Lung microvascular endothelial cell (primary cell): ENCODE measurements at regions not wholly inside any gene's neighbourhood (a gene's known extent, or its start where the extent isn't known, plus 50 kb on each side); places are given as distances from the start of the nearest gene placed in this dataset.
"Not testable (repeated sequence)": the region's sequence is repeated elsewhere in the genome, so short reads cannot be mapped to it uniquely, and the experiment has no call there.

Experiments
- DNase-seq, 2 donors: peaks; one replicate each; pipeline versions ENCODE4 v3.0.0 to v3.0.0-alpha.2; 2010; ENCODE audit warnings: low read depth in 2 of 2

GRCh38 chr5:130596647-130597046 is 568.4 kb downstream of the HINT1 start:
- DNase-seq, result not testable (repeated sequence)

- DNase-seq, result no peak
Observed at GRCh38 chr5:130580264-130580663, 584.8 kb downstream of the HINT1 start.

GRCh38 chr5:130578354-130578753 is 586.7 kb downstream of the HINT1 start:
- no peak for DNase-seq

DNA sequence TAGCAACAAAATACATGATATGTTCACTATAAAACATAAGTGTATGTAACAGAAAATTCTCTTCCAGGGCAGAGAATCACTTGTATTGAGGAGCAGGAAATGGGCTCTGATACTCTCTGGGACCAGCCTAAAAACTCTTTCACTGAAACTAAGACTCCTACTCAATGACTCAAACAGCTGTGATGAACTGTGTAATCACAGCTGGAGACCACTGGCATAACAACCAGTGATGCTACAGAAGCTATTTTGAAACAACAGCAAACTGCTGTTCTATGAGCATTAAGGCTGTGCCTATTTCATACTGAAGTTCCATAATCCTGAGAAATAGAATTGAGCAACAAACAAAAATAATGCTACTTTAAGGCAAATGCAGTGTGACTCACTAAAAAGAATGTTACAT is 594.0 kb downstream of the HINT1 start:
- DNase-seq, result no peak

- DNase-seq, result no peak
Observed at GRCh38 chr5:130568791-130569190, 596.3 kb downstream of the HINT1 start.

DNA sequence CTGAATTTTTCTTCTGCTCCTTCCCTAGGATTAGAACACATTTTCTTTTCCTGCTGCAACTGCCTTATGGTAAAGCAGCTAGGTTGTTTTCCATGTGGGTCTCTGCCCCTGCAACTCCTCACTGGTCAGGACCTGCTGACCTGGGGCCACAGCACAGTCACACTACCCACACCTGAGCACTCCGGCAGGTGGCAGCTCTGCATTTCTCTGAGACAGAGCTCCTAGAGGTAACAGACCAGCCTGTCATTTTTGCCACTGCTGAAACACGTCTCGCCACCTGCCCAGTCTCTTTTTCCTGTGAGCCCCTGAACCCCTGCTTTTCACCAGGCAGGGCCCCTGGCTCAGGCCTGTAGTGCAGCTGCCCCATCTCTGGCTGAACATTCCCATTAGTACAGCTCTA is 609.6 kb downstream of the HINT1 start:
- DNase-seq, result no peak

GRCh38 chr5:130550562-130550928 is 614.5 kb downstream of the HINT1 start:
- DNase-seq, result peak in 1 of 2 donors; percentile 58

- peak; percentile 32 to 86 for DNase-seq
Observed at GRCh38 chr5:130549884-130550561, 615.0 kb downstream of the HINT1 start.

- DNase-seq, result no peak
Observed at GRCh38 chr5:130546211-130546610, 618.8 kb downstream of the HINT1 start.

GRCh38 chr5:130545291-130545690 is 619.8 kb downstream of the HINT1 start:
- no peak for DNase-seq

DNA sequence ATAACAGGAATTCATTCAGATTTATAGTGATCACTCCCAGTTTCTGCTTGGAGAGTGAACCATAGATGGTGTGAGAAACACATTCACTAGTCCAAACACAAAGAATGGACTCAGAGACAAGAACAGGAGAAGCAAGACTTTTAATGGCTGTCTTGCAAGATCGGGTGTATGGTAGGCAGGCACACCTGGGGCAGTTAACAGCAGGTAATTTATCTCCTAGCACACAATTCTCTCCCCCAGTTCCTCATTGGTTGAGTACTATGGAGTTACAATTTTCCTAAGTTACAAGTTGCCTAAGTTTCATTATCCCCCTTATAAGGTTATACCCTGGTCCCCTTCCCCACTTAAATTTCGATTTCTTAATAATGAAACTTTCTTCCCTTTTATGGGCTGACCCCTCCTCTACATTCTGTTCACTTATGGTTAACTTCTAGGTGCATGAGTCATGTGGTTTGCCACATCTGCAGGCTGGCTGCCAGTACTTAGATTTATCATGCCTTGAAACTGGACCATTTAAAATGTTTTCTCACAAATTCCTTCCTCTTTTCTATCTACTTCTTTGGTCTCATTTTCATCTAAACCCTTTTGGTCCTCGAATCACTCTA is 623.3 kb downstream of the HINT1 start:
- DNase-seq, result peak in 1 of 2 donors; percentile 20

- DNase-seq, result no peak
Observed at GRCh38 chr5:130536691-130537090, 628.4 kb downstream of the HINT1 start.

DNA sequence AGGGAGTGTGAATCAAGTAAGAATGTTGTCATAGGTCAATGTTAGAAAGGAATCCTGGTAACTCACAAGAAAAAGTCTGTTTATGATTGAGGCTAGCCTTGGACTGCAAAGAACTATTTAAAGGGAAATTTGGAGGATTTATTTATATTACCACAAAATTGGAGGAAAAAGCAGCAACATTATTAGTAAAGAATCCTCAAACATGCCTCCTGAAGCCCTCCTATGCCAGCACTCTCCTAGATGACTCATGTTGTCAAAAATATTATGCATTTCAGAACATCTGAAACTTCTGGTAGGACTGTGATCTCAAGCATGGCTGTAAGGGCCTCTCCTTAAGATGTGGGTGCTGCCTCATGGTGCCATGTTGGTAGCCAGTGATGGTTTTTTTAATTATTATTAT is 628.5 kb downstream of the CHSY3 start:
- no peak for DNase-seq

- DNase-seq, result no peak
Observed at GRCh38 chr5:130529511-130530485, 625.5 kb downstream of the CHSY3 start.

DNA sequence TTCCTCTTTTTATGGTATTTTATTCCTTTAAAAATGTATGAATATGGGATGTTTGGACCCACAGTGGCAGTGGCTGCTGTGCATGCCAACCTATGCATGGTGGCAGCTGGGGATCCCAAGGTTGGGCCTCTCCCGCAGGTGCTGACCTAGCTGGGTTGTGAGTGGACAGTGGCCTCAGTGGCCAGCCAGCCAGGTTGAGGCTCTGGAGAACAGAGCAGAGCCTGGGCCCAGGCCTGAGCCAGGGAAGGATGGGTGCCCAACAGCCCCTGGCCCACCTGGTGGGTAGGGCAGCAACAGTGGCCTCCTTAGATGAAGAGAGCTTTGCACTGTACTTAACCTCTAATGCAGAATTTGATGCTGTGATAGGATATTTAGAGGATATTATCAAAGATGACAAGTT is 624.8 kb downstream of the CHSY3 start:
- no peak for DNase-seq

- DNase-seq, result peak in 1 of 2 donors; percentile 23
Observed at GRCh38 chr5:130528474-130528873, 624.2 kb downstream of the CHSY3 start.

DNA sequence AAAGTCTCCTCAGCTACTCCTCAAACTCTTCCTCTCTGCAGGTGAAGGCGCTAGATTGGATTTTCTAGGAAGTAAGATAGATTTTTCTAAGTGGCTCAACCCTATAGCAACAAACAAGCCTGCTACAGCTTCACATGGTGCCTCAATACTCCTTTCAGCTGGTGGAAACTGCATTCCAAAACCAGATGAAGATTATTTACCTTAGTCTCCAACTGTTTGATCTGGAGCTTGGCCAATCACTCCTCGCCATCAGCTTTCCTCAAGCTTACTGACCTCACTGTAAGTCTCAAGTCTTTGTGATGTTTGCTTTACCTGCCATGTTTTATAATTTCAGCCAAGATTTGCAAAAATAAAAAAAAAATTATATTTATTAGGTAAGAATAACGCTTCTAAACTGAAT is 622.4 kb downstream of the CHSY3 start:
- DNase-seq, result no peak

DNA sequence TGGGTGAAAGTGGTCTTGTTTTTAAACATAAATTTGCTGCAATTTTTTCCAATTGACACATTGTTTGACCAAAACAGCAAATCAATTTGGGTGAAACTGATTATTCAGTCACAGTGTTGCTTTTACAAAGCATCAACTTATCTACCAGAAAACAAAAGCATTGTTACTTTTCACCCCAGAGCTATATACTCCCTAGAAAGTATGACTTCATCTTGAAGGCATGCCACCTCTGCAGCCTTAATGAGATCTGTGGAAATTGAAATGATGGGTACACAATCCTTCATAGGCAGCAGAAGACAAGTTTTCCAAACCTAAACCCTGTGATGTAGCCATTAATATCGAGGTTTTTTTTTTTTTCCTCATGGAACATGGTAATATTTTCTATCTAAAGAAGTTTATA is 615.9 kb downstream of the CHSY3 start:
- DNase-seq, result peak in 1 of 2 donors; percentile 5

DNA sequence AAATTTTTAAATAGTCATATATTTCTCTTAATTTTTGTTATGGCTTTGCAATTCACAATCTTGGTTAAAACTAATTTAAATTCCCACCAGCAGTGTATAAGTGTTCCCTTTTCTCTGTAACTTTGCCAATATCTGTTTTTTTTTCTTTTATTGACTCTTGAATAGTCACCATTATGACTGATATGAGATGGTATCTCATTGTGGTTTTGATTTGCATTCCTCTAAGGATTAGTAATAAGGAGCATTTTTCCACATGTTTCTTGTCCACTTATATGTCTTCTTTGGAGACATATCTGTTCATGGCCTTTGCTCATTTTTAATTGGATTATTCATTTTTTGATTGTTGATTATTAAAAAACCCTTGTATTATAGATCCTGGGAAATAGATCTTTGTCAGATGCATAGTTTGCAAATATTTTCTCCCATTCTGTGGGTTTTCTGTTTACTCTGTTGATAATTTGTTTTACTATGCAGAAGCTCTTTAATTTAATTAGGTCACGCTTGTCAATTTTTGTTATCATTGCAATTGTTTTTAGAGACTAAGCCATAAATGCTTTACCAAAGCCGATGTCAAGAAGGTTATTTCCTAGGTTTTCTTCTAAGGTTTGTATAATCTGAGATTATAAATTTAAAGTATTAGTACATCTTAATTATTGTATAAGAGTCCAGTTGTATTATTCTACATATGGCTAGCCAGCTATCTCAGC is 610.9 kb downstream of the CHSY3 start:
- DNase-seq, result peak in 1 of 2 donors; percentile 31

- DNase-seq, result no peak
Observed at GRCh38 chr5:130502702-130503101, 598.4 kb downstream of the CHSY3 start.

DNA sequence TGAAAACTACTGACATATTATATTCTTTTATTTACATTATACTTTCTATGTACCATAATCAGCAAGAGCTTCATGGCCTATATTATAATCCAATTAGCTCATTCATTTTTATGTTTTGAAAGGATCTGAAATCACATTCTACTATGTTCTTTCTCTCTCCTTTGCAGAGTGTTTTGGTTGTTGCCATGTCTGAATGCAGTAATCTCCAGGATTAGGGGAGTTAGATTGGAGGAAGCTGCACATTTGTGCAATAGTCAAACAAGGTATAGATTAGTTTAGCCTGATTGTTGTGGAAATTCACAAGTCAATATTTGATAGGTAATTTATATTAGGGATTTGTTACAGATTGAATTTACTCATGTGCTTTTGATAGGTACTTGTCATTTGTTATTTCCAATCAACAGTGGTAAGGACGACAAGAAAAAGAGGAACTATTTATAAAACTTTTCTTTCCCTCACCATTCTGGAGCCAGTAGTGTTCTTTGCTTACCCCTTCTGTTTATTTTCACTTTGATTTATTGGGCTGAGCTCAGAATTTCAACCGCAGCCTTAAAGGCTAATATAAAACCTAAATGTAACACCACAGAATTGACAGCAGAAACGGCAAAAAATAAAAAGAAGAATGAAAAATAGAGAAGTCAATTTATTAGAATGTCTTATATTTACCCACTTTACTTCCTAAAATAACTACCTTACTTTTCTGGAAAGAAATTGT is 597.0 kb downstream of the CHSY3 start:
- no peak for DNase-seq
